B cell (primary cell): ENCODE measurements at regions not wholly inside any gene's neighbourhood (a gene's known extent, or its start where the extent isn't known, plus 50 kb on each side); places are given as distances from the start of the nearest gene placed in this dataset.

Source experiments
- ATAC-seq: fragments of 200-7000 bp; cut with Tn5 transposase; one replicate; pipeline ENCODE4 v1.10.0; 2021; ENCODE audit warnings: low read depth, mild to moderate bottlenecking, moderate number of reproducible peaks, moderate library complexity
- CTCF ChIA-PET: fragments of 350-600 bp; sonication (Branson Sonifier 250); formaldehyde crosslinking; loops from one replicate; lab custom pipeline; 2021; ENCODE audit warnings: antibody characterized with exemption, inconsistent platforms; lab: Charles Lee
- POLR2A ChIA-PET: fragments of 350-600 bp; sonication (Branson Sonifier 250); formaldehyde crosslinking; loops from one replicate; lab custom pipeline; 2021; ENCODE audit warnings: antibody characterized with exemption; lab: Charles Lee
- DNase-seq: peaks from one replicate; pipeline ENCODE4 v3.0.0; 2013
- H2AFZ ChIP-seq: 2 replicates; pipeline ENCODE4 v1.6.1; 2012; ENCODE audit warnings: mild to moderate bottlenecking, low read depth, low read length; ENCODE audit not compliant: insufficient read depth, poor library complexity, severe bottlenecking
- H3K27ac ChIP-seq, 2 donors: 1 replicate in 1 of 2; 2 replicates in 1 of 2; pipeline ENCODE4 v1.5.1; 2012 to 2013; ENCODE audit warnings: low read length in 2 of 2, mild to moderate bottlenecking in 2 of 2, moderate library complexity in 1 of 2
- H3K27me3 ChIP-seq, 4 experiments: fragments of 200-600 bp in 1 of 4; sonication (generic) in 1 of 4; replicated peaks in 1 of 4; 1 replicate in 2 of 4; 2 replicates in 2 of 4; pipeline versions ENCODE4 v1.6.1 to v1.7.0; 2013 to 2016; ENCODE audit warnings: low read length in 3 of 4, mild to moderate bottlenecking in 2 of 4, mixed read lengths in 1 of 4, moderate library complexity in 1 of 4; ENCODE audit not compliant: insufficient read depth in 4 of 4, control insufficient read depth in 3 of 4; ENCODE audit errors: control extremely low read depth in 1 of 4
- H3K36me3 ChIP-seq, 2 experiments: replicated peaks in 1 of 2; 1 replicate in 1 of 2; 2 replicates in 1 of 2; pipeline versions ENCODE4 v1.6.1 to v1.7.1; 2013; ENCODE audit warnings: low read length in 1 of 2; ENCODE audit not compliant: insufficient read depth in 2 of 2, control insufficient read depth in 1 of 2; ENCODE audit errors: control extremely low read depth in 1 of 2, extremely low read depth in 1 of 2
- H3K4me1 ChIP-seq, 2 donors: fragments of 200-600 bp in 1 of 2; sonication (generic) in 1 of 2; 1 replicate in 1 of 2; 2 replicates in 1 of 2; pipeline versions ENCODE4 v1.5.1 to v1.6.1; 2013 to 2017; ENCODE audit warnings: low read length in 2 of 2; ENCODE audit not compliant: control insufficient read depth in 2 of 2, insufficient read depth in 2 of 2
- H3K4me2 ChIP-seq: replicated peaks from 2 replicates; pipeline ENCODE3; 2012; ENCODE audit warnings: mild to moderate bottlenecking, low read depth, low read length; ENCODE audit not compliant: poor library complexity, severe bottlenecking
- H3K4me3 ChIP-seq, 5 experiments: fragments of 200-600 bp in 1 of 5; sonication (generic) in 1 of 5; 1 replicate in 3 of 5; 2 replicates in 2 of 5; pipeline versions ENCODE4 v1.5.1 to v1.7.0; 2011 to 2016; ENCODE audit warnings: low read length in 4 of 5, mild to moderate bottlenecking in 4 of 5, low read depth in 2 of 5, control low read depth in 1 of 5, moderate library complexity in 1 of 5; ENCODE audit not compliant: insufficient read depth in 1 of 5; ENCODE audit errors: control extremely low read depth in 1 of 5, extremely low read depth in 1 of 5
- H3K79me2 ChIP-seq: fragments of 200-600 bp; sonication (generic); one replicate; pipeline ENCODE4 v1.6.0; 2016; ENCODE audit warnings: low read length; ENCODE audit not compliant: control insufficient read depth, insufficient read depth
- H3K9ac ChIP-seq: fragments of 200-600 bp; sonication (generic); 2 replicates; pipeline ENCODE4 v1.6.1; 2017; ENCODE audit warnings: mild to moderate bottlenecking, low read length, moderate library complexity
- H3K9me3 ChIP-seq, 3 donors: one replicate each; pipeline versions ENCODE4 v1.6.1 to v1.7.1; 2013; ENCODE audit warnings: low read length in 2 of 3; ENCODE audit not compliant: control insufficient read depth in 2 of 3, insufficient read depth in 1 of 3; ENCODE audit errors: control extremely low read depth in 1 of 3
- H4K20me1 ChIP-seq: 2 replicates; pipeline ENCODE4 v1.6.0; 2012; ENCODE audit warnings: mild to moderate bottlenecking, low read length; ENCODE audit not compliant: insufficient read depth, control insufficient read depth, poor library complexity, severe bottlenecking
- H3K27ac Mint-ChIP-seq: one replicate; pipeline ENCODE4 v1.8.0; 2021; ENCODE audit warnings: mixed read lengths
- H3K27me3 Mint-ChIP-seq: one replicate; pipeline ENCODE4 v1.8.0; 2021; ENCODE audit warnings: mixed read lengths
- H3K4me1 Mint-ChIP-seq: one replicate; pipeline ENCODE4 v1.8.0; 2021; ENCODE audit warnings: mixed read lengths
- H3K4me3 Mint-ChIP-seq: one replicate; pipeline ENCODE4 v1.8.0; 2021; ENCODE audit warnings: mixed read lengths
- H3K9me3 Mint-ChIP-seq: one replicate; pipeline ENCODE4 v1.8.0; 2022; ENCODE audit warnings: mixed read lengths; ENCODE audit not compliant: insufficient read depth
- EZH2 ChIP-seq: IDR thresholded peaks from 2 replicates; pipeline ENCODE4 v1.6.1; 2012; ENCODE audit warnings: borderline replicate concordance, low read depth, mild to moderate bottlenecking, moderate library complexity, low read length; ENCODE audit not compliant: insufficient read depth, poor library complexity, severe bottlenecking
- WGBS: methylation state at CpG from one replicate; pipeline ENCODE4 v1.1.5; 2013; ENCODE audit warnings: missing lambda C conversion rate; ENCODE audit not compliant: insufficient coverage; 5-methylcytosine and 5-hydroxymethylcytosine counted together
- intact Hi-C: fragments of 100-400 bp; cut with micrococcal nuclease; formaldehyde crosslinking; loops from one replicate; pipeline ENCODE4 v1.10.0; 2022
- TF ChIP-seq, protein P1 (sequence below): fragments of 200-600 bp; IDR thresholded peaks from one replicate; pipeline ENCODE4 v1.8.0; 2022; ENCODE audit warnings: antibody characterized with exemption, mild to moderate bottlenecking

DNA sequence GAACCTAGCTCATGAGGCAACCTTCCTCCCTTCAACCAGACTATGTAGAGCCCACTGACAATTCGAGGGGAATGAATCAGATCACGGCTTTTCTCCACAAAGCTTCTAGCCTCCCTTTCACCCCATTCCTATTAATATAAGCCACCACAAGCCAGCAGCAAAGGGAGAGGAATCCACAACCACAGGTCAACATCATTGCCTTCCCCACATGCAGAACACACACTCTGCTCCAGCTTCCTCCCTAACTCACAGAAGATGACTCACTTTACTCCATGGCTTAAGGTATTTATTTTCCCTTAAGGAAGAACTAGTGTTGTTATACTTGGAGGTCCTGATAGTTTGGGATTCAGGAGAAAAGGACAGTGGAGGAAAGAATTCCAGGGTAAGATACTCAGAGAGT is 272.2 kb downstream of the C1D start:
- no peak for ATAC-seq

DNA sequence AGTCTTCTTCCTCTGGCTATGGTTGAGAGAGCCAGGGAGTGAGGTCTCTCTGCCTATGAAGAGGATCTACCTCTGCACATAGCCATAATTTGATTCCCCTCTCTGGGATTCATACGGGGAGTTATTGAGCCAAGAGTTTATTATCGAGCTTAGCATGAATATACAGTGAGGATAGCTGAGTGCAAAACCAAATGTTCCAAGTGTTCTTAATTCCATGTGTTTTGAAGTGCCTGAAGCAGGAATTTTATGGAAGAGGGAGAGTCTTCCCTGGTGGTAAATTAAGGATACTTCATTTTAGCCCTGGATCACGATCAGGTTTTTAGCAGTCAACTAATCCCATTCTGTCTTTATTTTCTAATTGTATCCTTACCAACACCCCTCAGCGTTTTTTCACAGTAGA is 270.6 kb downstream of the C1D start:
- no peak overlapping the region for H3K9ac ChIP-seq
- TF ChIP-seq, protein P1, sequence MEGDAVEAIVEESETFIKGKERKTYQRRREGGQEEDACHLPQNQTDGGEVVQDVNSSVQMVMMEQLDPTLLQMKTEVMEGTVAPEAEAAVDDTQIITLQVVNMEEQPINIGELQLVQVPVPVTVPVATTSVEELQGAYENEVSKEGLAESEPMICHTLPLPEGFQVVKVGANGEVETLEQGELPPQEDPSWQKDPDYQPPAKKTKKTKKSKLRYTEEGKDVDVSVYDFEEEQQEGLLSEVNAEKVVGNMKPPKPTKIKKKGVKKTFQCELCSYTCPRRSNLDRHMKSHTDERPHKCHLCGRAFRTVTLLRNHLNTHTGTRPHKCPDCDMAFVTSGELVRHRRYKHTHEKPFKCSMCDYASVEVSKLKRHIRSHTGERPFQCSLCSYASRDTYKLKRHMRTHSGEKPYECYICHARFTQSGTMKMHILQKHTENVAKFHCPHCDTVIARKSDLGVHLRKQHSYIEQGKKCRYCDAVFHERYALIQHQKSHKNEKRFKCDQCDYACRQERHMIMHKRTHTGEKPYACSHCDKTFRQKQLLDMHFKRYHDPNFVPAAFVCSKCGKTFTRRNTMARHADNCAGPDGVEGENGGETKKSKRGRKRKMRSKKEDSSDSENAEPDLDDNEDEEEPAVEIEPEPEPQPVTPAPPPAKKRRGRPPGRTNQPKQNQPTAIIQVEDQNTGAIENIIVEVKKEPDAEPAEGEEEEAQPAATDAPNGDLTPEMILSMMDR, result no peak
- TF ChIP-seq EZH2, result no peak
- H3K9me3 ChIP-seq, result no peaks in the 10 kb centered on the region
- H2AFZ ChIP-seq, result no peak overlapping the region
- ChIA-PET CTCF (interaction anchor here (0.6 kb wide), 1 partner anchor 18 kb away, joined by 4 read pairs; no protein-coding TSS in a partner anchor), POLR2A (no interaction called here)
- H3K79me2 ChIP-seq, result no peaks in the 10 kb centered on the region
- ATAC-seq (no peak), DNase-seq (no peak)
- intact Hi-C loops, result no loop called here
- H3K27ac Mint-ChIP-seq, result no peak overlapping the region
- H3K4me3 ChIP-seq, result no peak overlapping the region
- H3K36me3 ChIP-seq, result no peaks in the 10 kb centered on the region
- no peaks in the 10 kb centered on the region for H3K4me1 ChIP-seq
- no peak overlapping the region for H3K4me2 ChIP-seq
- no peaks in the 10 kb centered on the region for H4K20me1 ChIP-seq
- no peaks in the 10 kb centered on the region for H3K27me3 ChIP-seq
- WGBS, result no CpG with 5 or more reads among the region's 4 CpGs
- H3K27ac ChIP-seq, result no peak overlapping the region
- no peaks in the 10 kb centered on the region for H3K4me1 Mint-ChIP-seq
- H3K27me3 Mint-ChIP-seq, result peaks cover 15% of the 10 kb centered on the region
- no peaks in the 10 kb centered on the region for H3K9me3 Mint-ChIP-seq
- no peak overlapping the region for H3K4me3 Mint-ChIP-seq

More for the DNA sequence above, 272.2 kb downstream of the C1D start:
- no peak overlapping the region for H3K9ac ChIP-seq
- WGBS, result 85% methylated on average over 2 of the region's 2 CpGs
- H3K4me3 ChIP-seq, result no peak overlapping the region
- ChIA-PET POLR2A (no interaction called here), CTCF (interaction anchor here (0.6 kb wide), 1 partner anchor 1296 kb away, joined by 3 read pairs; no protein-coding TSS in a partner anchor)
- H3K27ac ChIP-seq, result no peak overlapping the region
- H3K4me2 ChIP-seq, result no peak overlapping the region
- DNase-seq, result no peak
- no peak overlapping the region for H3K27ac Mint-ChIP-seq
- intact Hi-C loops, result no loop called here
- no peaks in the 10 kb centered on the region for H3K27me3 ChIP-seq
- no peaks in the 10 kb centered on the region for H3K9me3 Mint-ChIP-seq
- H3K36me3 ChIP-seq, result no peaks in the 10 kb centered on the region
- H3K9me3 ChIP-seq, result no peaks in the 10 kb centered on the region
- no peak for TF ChIP-seq EZH2
- H3K79me2 ChIP-seq, result no peaks in the 10 kb centered on the region
- H4K20me1 ChIP-seq, result no peaks in the 10 kb centered on the region
- H3K4me3 Mint-ChIP-seq, result no peak overlapping the region
- peaks cover 6% of the 10 kb centered on the region for H3K27me3 Mint-ChIP-seq
- H2AFZ ChIP-seq, result no peak overlapping the region
- no peaks in the 10 kb centered on the region for H3K4me1 ChIP-seq
- no peaks in the 10 kb centered on the region for H3K4me1 Mint-ChIP-seq
